GM19025 (cell line): ENCODE measurements at regions not wholly inside any gene's neighbourhood (a gene's known extent, or its start where the extent isn't known, plus 50 kb on each side); places are given as distances from the start of the nearest gene placed in this dataset.
"Not testable (repeated sequence)": the region's sequence is repeated elsewhere in the genome, so short reads cannot be mapped to it uniquely, and the experiment has no call there.

Experiments
- ATAC-seq: cut with Tn5 transposase; IDR thresholded peaks from one replicate; pipeline ENCODE4 v1.9.1; 2021; ENCODE audit warnings: mild to moderate bottlenecking, low read depth, moderate library complexity; ENCODE audit not compliant: unreplicated experiment

DNA sequence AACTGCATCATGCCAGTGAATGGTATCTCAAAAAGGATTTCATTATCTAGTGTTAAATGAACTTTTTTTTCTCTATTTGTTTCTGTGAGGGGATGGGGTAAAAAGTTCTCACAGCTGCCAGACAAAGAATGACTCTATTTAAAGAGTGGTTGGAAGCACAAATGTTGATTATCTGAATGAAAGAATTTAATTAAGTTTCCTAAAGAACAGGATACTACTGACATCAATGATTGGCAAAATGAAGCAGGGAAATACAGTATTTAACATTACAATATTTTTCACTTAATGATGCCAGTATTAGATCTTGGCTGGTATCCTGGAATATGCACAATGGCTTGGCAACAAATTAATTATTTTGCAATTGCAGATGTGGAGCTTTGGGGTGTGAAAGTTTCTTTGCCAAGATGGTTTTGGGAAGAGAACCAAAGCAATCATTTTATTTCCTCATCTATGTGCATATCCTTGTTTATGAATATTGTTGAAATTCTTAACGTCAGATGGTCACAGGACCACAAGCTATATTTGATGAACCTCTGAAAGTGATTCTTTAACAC, 336.8 kb downstream of the ARL4A start:
- no peak for ATAC-seq

DNA sequence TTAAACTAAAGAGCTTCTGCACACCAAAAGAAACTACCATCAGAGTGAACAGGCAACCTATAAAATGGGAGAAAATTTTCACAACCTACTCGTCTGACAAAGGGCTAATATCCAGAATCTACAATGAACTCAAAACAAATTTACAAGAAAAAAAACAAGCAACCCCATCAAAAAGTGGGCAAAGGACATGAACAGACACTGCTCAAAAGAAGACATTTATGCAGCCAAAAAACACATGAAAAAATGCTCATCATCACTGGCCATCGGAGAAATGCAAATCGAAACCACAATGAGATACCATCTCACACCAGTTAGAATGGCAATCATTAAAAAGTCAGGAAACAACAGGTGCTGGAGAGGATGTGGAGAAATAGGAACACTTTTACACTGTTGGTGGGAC, 337.6 kb downstream of the ARL4A start:
- not testable (repeated sequence) for ATAC-seq

DNA sequence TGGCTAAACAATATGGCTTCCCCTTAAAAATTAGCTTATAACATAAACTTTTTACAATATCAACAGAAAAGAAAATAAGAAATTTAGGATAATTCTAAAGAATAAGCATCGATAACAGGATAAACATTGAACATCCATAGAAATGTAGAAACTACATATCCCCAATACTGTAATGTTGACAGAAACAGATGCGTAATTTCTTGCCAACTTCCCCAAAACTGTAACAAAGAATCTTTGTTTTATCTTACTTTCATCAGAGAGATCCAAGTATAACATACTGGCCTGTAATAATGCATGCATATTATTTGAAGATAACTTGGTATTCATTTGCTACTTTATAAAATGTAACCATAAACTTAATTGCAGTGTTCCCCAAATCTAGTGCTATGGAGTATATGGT, 339.9 kb downstream of the ARL4A start:
- no peak for ATAC-seq

DNA sequence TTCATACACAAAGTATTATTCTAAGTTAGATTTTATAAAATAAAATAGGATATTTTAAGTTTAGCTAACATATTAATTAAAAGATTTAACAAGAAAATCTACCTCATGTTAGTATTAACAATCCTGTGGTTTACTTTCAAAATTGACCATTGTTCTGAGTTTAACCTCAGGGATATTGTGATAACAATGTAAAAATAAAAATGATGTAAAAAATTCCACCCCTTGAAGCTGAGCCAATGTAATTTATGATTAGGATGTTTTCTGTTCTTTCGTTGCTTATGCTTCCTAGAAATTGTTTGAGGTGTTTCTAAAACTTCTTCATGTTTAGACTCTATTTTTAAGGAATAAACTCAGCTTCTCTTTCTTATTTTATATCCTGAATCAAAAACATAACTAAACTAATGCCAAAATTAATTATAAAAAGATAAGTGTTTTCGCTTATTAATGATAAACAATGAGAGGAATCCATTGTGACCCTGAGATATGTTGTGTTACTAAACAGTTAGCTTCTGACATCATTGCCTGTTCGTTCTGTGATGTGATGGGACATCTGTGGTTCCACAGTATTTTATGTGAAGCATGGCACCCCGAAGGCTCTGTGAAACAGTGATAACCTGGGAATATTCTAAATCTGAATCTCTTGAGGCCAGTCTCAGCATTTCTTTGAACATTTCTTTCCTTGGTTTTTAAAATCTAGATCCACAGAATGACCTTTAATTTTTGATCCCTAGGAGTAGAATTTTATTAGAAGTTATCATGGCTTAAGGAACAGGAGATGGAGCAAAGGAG, 340.8 kb downstream of the ARL4A start:
- ATAC-seq: no peak

DNA sequence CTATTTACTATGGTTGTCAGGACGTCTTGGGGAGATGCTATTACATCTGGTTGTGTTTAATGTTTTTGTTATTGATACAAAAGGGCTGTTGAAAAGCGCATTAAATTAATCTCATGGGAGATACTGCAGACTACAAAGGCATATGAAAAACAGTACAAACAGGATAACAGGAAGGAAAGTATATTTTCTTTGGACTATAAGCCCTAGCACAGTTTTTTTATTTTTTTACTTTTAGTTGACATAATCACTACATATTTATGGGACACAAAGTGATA, 341.3 kb downstream of the ARL4A start:
- ATAC-seq: no peak

DNA sequence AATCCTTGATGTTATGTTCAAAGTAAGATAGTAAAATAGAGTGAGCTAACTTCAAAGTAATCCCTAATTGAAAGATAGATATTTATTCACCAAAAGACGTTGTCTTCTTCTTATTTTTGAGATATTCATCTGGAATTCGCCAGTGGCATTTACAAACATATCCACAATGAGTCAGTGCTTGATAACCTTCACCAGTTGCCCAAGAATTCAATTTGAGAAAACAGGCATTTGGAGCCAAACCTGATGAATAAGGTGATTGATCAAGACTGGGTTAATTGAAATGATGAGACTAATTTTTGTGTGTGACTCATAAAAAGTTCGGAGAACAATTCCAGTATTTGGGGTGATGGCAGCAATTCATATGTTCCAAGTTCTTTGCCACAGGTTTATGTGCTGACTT, 344.0 kb downstream of the ARL4A start:
- ATAC-seq: no peak

DNA sequence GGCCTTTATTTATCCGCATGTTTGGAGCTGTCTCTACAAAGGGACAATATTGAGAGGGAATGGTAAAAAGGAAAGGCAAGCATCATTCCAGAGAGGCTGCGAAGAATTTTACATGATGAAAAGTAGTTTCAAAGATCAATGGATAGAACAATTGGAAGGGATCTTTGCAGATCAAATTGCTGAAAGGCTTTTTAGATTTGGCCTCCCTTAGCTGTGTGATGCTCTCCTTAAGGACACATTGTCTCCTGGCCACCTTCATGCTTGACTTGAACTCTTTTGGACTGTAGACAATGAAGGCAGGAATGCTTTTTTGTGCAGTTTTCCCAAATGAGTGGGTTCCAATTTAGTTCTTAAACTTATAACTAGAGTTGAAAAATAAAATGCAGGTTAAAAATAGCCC, 344.7 kb downstream of the ARL4A start:
- no peak for ATAC-seq

DNA sequence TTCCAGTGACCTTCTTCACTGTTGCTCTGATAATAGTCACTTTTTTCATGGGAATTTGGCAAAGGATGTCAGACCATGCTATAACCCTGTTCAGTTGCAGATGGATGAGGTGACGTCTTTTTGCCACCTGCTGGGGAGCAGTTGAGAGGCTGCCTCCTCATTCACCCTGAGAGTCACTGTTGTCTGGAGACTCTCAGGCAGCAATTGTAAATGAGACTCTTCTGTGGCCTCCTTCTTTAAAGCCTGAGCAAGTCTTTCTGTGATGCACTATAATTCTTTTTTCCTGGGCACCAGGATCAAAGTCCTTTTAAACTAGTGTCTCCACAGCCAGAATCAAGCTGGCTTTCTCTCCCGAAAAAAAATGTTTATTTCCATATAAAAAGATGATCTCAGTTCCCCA, 345.1 kb downstream of the ARL4A start:
- ATAC-seq: no peak

DNA sequence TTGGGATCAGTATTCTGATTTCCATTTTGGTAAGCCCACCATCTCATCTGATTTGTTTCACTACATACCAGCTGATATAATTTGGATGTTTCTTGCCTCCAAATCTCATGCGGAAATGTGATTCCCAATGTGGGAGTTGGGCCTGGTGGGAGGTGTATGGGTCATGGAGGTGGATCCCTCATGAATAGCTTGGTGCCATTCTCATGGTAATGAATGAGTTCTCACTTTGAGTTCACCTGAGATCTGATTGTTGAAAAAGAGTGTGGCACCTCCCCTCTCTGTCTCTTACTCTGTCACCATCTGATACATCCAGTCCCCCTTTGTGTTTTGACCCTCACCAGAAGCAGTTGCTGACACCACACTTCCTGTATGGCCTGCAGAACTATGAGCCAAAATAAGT, 347.3 kb downstream of the ARL4A start:
- no peak for ATAC-seq

DNA sequence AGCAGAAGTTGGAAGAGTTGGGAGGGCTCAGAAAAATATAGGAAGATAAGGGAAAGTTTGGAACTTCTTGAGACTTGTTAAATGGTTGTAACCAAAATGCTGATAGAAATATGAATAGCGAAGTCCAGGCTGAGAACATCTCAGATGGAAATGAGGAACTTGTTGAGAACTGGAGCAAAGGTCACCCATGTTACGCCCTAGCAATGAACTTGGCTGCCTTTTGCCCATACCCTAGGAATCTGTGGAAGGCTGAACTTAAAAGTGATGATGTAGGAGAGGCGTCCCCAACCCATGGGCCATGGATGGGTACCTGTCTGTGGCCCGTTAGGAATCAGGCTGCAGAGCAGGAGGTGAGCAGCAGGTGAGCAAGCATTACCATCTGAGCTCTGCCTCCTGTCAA, 347.8 kb downstream of the ARL4A start:
- ATAC-seq: no peak

DNA sequence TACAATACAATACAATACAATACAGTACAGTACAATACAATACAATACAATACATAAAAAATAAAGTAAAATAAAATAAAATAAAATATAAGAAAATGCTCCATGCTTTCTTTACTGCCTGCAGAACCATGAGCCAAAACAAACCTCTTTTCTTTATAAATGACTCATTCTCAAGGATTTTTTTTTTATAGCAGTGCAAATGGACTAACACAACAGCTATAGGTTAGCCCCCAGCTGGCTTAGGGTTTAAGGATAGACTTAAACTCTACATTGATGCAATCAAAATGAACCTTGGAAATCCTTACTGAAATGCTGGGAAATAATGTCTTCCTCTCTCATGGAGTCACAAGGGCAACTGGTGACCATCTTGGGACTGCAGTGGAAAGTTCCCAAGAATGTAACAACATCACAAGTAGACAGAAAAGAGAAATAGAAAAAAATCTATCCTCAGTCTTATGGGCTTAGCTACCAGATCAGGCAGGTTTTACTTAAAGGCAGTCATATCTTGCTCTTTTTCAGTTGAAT, 348.9 kb downstream of the ARL4A start:
- ATAC-seq: no peak

DNA sequence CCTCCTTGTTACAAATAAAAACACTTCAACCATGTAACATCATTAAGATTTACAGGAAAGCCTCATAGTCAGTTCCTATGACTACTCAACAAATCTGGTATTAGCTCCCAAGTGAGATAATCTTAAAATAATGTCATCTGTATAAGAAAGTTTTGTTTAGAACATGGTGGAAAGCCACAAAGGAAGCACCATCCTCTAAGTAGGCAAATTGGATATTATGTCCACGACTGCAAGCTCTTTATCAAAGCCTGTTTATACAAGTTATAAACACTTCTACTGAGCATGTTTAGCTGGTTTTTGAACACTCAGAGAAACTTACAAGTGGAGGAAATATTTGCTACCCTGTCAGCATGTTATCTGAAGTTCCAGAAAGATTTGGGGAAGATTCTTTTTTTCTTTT, 349.8 kb downstream of the ARL4A start:
- ATAC-seq: no peak

DNA sequence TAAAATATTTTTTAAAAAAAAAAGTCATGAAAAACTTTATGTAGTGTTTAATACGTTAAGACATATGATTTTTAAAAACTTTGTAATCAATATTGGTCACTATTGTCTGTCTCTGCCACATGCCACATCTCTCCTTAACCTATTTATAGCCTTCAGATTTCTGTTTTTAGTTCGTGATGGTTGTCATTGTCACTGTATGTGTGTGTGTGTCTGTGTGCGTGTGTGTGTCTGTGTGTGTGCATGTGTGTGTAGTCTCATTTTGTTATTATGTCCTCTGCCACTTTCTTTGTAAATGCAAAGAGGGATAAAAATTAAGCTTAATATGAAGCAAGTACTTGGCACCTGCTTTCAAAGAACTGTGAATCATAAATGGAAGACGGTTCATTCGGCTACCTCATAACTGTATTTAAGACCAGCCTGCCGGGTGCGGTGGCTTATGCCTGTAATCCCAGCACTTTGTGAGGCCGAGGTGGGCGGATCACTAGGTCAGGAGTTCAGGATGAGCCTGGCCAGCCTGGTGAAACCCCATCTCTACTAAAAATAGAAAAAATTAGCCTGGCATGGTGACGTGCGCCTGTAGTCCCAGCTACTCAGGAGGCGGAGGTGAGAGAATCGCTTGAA, 354.0 kb downstream of the ARL4A start:
- ATAC-seq: no peak

DNA sequence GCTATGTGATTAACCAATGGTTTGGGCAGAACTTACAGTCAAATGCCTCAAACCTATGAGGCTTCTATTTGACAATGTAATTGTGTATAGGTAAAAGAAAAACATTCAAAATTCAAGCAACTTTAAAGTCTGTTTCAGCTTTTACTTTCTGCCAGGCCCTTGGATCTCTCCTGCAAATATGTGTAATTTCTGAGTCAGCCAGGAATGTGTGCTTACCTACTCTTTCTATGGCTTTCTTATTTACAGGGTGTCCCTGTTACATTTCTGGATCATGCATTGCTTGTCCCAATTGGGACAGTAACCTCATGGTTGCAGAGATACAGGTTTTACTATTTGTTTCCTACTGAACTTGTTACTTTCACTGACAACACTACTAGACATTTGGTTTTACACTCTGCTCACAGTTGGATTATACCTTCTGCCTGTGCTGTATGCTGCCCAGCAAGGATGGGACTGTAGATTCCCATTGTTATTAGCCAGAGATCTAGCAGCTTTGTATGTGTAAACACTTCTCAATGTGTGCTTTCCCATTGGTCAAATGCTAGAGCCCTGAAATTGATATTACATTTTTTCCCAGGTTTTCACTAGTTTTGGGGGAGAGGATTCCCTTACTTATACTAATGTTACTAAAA, 355.3 kb downstream of the ARL4A start:
- no peak for ATAC-seq

DNA sequence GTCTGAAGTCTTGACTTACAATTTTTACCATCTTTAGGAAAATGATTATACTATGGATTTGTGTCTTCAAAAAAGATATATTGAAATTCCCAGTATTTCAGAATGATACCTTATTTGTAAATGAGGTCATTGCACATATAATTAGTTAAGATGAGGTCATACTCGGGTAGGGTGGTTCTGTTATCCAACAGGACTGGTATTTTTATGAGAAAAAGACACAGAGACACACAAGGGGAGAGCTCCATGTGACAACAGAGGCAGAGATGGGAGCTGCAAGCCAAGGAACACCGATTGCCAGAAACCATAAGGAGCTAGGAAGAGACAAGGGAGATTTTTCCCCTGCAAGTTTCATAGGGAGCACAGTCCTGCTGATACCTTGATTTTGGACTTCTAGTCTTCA, 356.9 kb downstream of the ARL4A start:
- ATAC-seq: no peak

DNA sequence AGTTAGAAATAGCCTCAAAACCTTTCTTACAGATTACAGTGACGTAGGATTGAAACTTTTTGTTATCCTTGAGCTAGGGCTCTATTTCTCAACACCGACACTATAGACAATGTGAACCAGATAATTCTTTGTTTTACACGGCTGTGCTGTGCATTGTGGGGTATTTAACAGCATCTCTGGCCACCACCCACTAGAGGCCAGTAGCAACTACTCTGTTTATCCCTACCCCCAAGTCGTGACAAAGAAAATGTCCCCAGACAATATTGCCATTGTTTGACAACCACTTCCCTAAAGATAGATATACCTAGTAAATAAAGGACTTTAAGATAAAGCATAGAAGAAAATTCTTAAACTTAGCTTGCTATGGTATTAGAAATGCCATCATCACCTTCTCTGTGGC, 359.6 kb downstream of the ARL4A start:
- ATAC-seq: peak; percentile 63

DNA sequence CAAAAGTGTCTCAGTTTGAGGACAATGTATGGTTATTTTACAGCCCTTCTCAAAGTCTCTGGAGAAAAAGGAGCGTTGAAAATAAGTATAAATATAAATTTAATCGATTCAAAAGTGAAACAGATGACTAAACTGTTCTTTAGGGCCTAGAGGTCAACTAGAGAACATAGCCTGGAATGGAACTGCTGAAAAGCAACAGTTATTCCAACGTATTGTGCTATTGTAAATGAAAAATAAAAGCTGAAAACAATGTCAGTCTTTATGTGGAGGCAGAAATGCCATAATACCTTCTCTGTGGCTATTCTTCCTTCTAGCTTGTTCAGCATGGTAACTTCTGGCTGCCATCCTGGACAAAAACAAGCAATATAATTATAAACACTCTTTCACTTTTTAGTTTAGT, 362.5 kb downstream of the ARL4A start:
- no peak for ATAC-seq

DNA sequence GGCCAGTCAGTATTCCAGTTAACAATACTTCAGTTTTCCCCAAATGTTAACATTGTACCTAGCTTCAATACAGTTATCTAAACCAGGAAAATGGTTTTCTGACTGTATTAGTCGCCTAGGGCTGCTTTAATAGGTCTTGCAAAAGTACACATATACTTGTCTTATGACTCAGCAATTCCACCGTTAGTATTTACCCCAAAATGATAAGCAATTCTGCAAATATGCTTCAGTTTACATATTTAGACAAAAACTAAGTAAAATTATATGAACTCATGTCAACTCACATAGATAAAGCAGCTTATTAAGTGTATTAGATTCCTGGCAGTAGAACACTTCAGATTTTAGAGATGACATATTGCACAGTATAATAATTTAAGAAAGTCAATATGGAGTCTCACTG, 363.3 kb downstream of the ARL4A start:
- no peak for ATAC-seq

DNA sequence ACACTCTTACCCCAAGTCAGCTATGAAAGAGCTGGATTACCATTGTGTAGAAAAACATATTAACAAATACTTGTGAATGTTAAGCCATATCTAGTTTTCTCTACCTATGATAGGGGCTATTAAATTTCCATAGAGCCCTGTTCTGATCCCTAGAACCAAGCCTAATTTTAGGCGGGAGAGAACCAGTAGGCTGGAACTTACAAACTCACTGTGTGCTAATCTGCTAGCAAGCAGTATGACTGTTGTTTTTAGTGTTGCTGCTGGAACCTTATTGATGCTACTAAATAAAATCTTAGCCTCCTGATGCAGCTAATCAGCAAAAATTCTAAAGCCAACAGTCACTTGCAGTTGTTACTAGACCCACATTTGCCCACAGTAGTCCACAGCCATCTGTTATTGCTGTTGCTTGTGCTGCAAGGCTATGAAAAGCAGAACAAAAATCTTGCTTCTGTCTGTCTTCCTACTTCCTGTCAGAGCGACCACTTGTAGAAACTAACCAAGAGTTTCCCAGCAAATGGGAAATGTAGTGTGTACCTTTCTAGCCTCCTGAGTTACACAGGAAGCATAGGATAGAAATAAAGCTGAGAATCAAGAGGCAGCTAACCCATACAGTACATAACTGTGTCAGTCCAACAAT, 368.4 kb downstream of the ARL4A start:
- no peak for ATAC-seq

DNA sequence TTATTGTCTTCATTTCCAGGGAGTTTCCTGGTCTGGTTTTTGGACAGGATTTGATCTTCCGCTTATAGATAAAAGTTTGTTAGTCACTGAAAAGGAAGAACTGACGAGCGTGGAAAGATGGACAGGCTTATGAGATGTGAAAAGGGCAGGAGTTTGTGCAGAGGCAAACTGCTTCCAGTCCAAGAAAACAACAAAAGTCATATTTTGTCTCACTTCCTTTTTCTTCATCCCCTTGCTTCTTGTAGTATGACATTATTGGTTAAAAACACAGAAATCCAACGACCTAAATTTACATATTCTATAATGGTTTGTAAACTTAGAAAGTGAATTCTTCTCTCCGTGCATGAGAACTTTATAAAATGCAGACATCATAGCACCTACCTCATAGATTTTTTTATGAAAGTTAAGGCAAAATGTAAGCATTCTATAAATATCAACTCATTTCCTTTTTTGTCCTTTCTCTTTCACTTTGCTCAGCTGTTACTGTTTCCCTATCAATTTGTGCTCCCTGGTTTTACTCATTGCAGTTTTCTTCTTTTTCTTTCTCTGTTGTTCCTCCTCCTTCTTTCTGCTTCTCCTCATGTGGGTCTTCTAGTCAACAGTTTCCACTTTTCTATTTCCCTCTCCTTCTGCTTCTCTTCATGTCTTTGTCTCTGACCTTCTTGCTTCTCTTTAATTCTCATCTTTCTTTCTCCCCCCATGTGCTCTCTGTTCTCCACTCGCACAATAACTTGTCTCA, 370.2 kb downstream of the ARL4A start:
- ATAC-seq: peak; percentile 83

DNA sequence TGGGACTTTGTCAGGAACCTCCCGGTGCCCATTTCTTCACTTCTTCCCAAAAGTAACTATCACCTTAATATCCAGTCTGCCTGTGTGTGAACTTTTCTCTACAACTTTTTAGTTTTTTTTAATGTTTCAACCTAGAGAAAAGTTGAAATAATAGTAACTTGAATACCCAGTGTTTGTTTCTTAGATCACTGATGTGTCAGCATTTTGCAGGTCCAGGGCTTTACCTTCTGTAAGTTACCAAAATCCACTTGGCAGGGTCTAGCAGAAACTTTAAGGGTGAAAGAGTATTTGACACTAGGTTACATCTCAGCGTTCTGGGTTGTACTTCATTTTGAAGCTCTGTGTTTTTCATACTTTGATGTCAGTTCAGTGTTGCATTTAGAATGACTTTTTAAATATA, 372.7 kb downstream of the ARL4A start:
- ATAC-seq: no peak
